GM18870 (cell line): ENCODE measurements at regions not wholly inside any gene's neighbourhood (a gene's known extent, or its start where the extent isn't known, plus 50 kb on each side); places are given as distances from the start of the nearest gene placed in this dataset.

Experiments used
- ATAC-seq: cut with Tn5 transposase; IDR thresholded peaks from one replicate; pipeline ENCODE4 v1.9.1; 2021; ENCODE audit warnings: moderate library complexity; ENCODE audit not compliant: unreplicated experiment

- ATAC-seq: no peak
These were observed 439.2 kb downstream of the SETBP1 start for GRCh38 chr18:45119876-45120275.

GRCh38 chr18:45121146-45121545 is 440.5 kb downstream of the SETBP1 start:
- ATAC-seq: no peak

- ATAC-seq: no peak
These were observed 441.8 kb downstream of the SETBP1 start for GRCh38 chr18:45122506-45122905.

GRCh38 chr18:45127405-45127804 is 446.7 kb downstream of the SETBP1 start:
- ATAC-seq: no peak

- no peak for ATAC-seq
These were observed 452.6 kb downstream of the SETBP1 start for GRCh38 chr18:45133276-45133675.

GRCh38 chr18:45136381-45137086 is 455.8 kb downstream of the SETBP1 start:
- no peak for ATAC-seq

- ATAC-seq: no peak
These were observed 456.4 kb downstream of the SETBP1 start for GRCh38 chr18:45137087-45137419.

GRCh38 chr18:45139478-45139877 is 458.8 kb downstream of the SETBP1 start:
- ATAC-seq: no peak

GRCh38 chr18:45142868-45143267 is 462.2 kb downstream of the SETBP1 start:
- no peak for ATAC-seq

GRCh38 chr18:45149712-45150111 is 465.6 kb upstream of the SLC14A2 start:
- no peak for ATAC-seq

- no peak for ATAC-seq
These were observed 463.6 kb upstream of the SLC14A2 start for GRCh38 chr18:45151645-45152044.

GRCh38 chr18:45155526-45155925 is 459.8 kb upstream of the SLC14A2 start:
- no peak for ATAC-seq

GRCh38 chr18:45156946-45157345 is 458.3 kb upstream of the SLC14A2 start:
- no peak for ATAC-seq

- ATAC-seq: no peak
These were observed 457.7 kb upstream of the SLC14A2 start for GRCh38 chr18:45157576-45157975.

GRCh38 chr18:45161850-45162249 is 453.4 kb upstream of the SLC14A2 start:
- no peak for ATAC-seq

GRCh38 chr18:45163871-45164270 is 451.4 kb upstream of the SLC14A2 start:
- no peak for ATAC-seq

- ATAC-seq: no peak
These were observed 450.7 kb upstream of the SLC14A2 start for GRCh38 chr18:45164551-45164950.

GRCh38 chr18:45165176-45165713 is 450.0 kb upstream of the SLC14A2 start:
- ATAC-seq: no peak

GRCh38 chr18:45165871-45166270 is 449.4 kb upstream of the SLC14A2 start:
- no peak for ATAC-seq

- no peak for ATAC-seq
These were observed 448.9 kb upstream of the SLC14A2 start for GRCh38 chr18:45166341-45166835.

GRCh38 chr18:45166836-45167551 is 448.3 kb upstream of the SLC14A2 start:
- no peak for ATAC-seq

GRCh38 chr18:45167631-45168280 is 447.5 kb upstream of the SLC14A2 start:
- no peak for ATAC-seq
